Right atrium auricular region (tissue), 2 donors: ENCODE measurements at regions not wholly inside any gene's neighbourhood (a gene's known extent, or its start where the extent isn't known, plus 50 kb on each side); places are given as distances from the start of the nearest gene placed in this dataset.

Source experiments
- DNase-seq: peaks from one replicate; pipeline ENCODE4 v3.0.0-alpha.2; 2019; ENCODE audit warnings: low spot score
- H3K27ac ChIP-seq, 2 donors: fragments of 200-600 bp; sonication (generic); 1 replicate in 1 of 2; 2 replicates in 1 of 2; pipeline ENCODE4 v1.5.1; 2016 to 2019
- H3K27me3 ChIP-seq, 2 donors: fragments of 200-600 bp; sonication (generic); one replicate each; pipeline versions ENCODE4 v1.5.1 to v1.6.0; 2017 to 2019
- H3K36me3 ChIP-seq: fragments of 200-600 bp; sonication (generic); one replicate; pipeline ENCODE4 v1.5.1; 2016
- H3K4me1 ChIP-seq, 2 donors: fragments of 200-600 bp; sonication (generic); one replicate each; pipeline versions ENCODE4 v1.5.1 to v1.6.0; 2017 to 2019
- H3K4me3 ChIP-seq, 2 donors: fragments of 200-600 bp; sonication (generic); 1 replicate in 1 of 2; 2 replicates in 1 of 2; pipeline ENCODE4 v1.5.1; 2017 to 2019; ENCODE audit warnings: mild to moderate bottlenecking in 1 of 2, moderate library complexity in 1 of 2
- H3K9me3 ChIP-seq, 2 donors: fragments of 200-600 bp; sonication (generic); one replicate each; pipeline ENCODE4 v1.5.1; 2019
- CTCF ChIP-seq, 2 donors: fragments of 200-600 bp; sonication (generic); IDR thresholded peaks; one replicate each; pipeline ENCODE4 v1.5.1; 2019; ENCODE audit warnings: antibody characterized with exemption in 2 of 2

GRCh38 chr1:239997515-239998311 lies 94.0 kb upstream of the FMN2 start:
- peak overlapping the region in 1 of 2 donors; percentile 16 for H3K4me3 ChIP-seq
- peaks cover 0 to 4% of the 10 kb centered on the region in 2 donors for H3K4me1 ChIP-seq
- H3K36me3 ChIP-seq, result no peaks in the 10 kb centered on the region
- no peak for TF ChIP-seq CTCF (IDR thresholded peaks at IDR 0.05)
- peaks cover 11 to 15% of the 10 kb centered on the region in 2 donors for H3K27me3 ChIP-seq
- no peaks in the 10 kb centered on the region for H3K9me3 ChIP-seq
- no peak overlapping the region for H3K27ac ChIP-seq
- no peak for DNase-seq

GRCh38 chr1:239998312-239998649 lies 93.4 kb upstream of the FMN2 start:
- Histone ChIP-seq H3K9me3 (no peaks in the 10 kb centered on the region), H3K27ac (no peak overlapping the region), H3K36me3 (no peaks in the 10 kb centered on the region), H3K4me3 (peak overlapping the region in 1 of 2 donors; percentile 16), H3K27me3 (peaks cover 11 to 15% of the 10 kb centered on the region in 2 donors), H3K4me1 (peaks cover 0 to 4% of the 10 kb centered on the region in 2 donors)
- TF ChIP-seq CTCF (IDR thresholded peaks at IDR 0.05), result no peak
- no peak for DNase-seq

GRCh38 chr1:239999170-239999569 lies 92.5 kb upstream of the FMN2 start:
- Histone ChIP-seq H3K4me3 (no peak overlapping the region), H3K27ac (no peak overlapping the region), H3K36me3 (no peaks in the 10 kb centered on the region), H3K9me3 (no peaks in the 10 kb centered on the region), H3K4me1 (peaks cover 0 to 4% of the 10 kb centered on the region in 2 donors), H3K27me3 (peaks cover 11 to 15% of the 10 kb centered on the region in 2 donors)
- DNase-seq, result no peak
- no peak for TF ChIP-seq CTCF (IDR thresholded peaks at IDR 0.05)

GRCh38 chr1:240000634-240001033 lies 91.0 kb upstream of the FMN2 start:
- no peaks in the 10 kb centered on the region for H3K36me3 ChIP-seq
- H3K4me3 ChIP-seq, result no peak overlapping the region
- H3K4me1 ChIP-seq, result peaks cover 0 to 4% of the 10 kb centered on the region in 2 donors
- TF ChIP-seq CTCF (IDR thresholded peaks at IDR 0.05), result no peak
- no peaks in the 10 kb centered on the region for H3K9me3 ChIP-seq
- H3K27ac ChIP-seq, result no peak overlapping the region
- H3K27me3 ChIP-seq, result peaks cover 11 to 15% of the 10 kb centered on the region in 2 donors
- no peak for DNase-seq

- Histone ChIP-seq H3K4me3 (no peak overlapping the region), H3K9me3 (no peaks in the 10 kb centered on the region), H3K27me3 (peaks cover 11 to 15% of the 10 kb centered on the region in 2 donors), H3K36me3 (no peaks in the 10 kb centered on the region), H3K27ac (no peak overlapping the region), H3K4me1 (peaks cover 0 to 4% of the 10 kb centered on the region in 2 donors)
- no peak for TF ChIP-seq CTCF (IDR thresholded peaks at IDR 0.05)
- no peak for DNase-seq
These were observed 90.4 kb upstream of the FMN2 start for GRCh38 chr1:240001177-240001740.
